ENCODE measurements at regions not wholly inside any gene's neighbourhood (a gene's known extent, or its start where the extent isn't known, plus 50 kb on each side); places are given as distances from the start of the nearest gene placed in this dataset.

DNA sequence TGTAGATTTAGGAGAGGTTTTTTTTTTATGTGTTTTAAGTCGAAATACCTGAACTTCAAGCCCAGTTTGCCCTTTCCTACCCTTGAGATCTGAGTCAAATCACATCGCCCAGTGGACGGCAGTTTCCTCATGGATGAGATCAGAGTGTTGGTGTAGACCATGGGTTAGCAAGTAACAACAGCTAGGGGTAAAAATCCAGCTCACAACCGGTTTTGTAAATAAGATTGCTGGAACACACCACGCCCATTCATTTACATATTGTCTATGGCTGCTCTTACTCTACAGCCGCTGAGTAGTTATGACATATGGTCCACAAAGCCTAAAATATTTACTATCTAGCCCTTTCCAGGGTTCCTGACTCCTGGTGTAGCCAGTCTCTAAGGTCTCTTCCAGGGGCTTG lies 158.5 kb upstream of the PLEKHG7 start:
- TF ChIP-seq, protein P1, sequence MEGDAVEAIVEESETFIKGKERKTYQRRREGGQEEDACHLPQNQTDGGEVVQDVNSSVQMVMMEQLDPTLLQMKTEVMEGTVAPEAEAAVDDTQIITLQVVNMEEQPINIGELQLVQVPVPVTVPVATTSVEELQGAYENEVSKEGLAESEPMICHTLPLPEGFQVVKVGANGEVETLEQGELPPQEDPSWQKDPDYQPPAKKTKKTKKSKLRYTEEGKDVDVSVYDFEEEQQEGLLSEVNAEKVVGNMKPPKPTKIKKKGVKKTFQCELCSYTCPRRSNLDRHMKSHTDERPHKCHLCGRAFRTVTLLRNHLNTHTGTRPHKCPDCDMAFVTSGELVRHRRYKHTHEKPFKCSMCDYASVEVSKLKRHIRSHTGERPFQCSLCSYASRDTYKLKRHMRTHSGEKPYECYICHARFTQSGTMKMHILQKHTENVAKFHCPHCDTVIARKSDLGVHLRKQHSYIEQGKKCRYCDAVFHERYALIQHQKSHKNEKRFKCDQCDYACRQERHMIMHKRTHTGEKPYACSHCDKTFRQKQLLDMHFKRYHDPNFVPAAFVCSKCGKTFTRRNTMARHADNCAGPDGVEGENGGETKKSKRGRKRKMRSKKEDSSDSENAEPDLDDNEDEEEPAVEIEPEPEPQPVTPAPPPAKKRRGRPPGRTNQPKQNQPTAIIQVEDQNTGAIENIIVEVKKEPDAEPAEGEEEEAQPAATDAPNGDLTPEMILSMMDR (IDR thresholded peaks at IDR 0.05), result no peak
- no peak for TF ChIP-seq EZH2phosphoT487 (IDR thresholded peaks at IDR 0.05)
- no peak for TF ChIP-seq EZH2 (IDR thresholded peaks at IDR 0.05)

All from neural progenitor cell (in vitro differentiated cells).